ENCODE measurements at regions not wholly inside any gene's neighbourhood (a gene's known extent, or its start where the extent isn't known, plus 50 kb on each side); places are given as distances from the start of the nearest gene placed in this dataset.

DNA sequence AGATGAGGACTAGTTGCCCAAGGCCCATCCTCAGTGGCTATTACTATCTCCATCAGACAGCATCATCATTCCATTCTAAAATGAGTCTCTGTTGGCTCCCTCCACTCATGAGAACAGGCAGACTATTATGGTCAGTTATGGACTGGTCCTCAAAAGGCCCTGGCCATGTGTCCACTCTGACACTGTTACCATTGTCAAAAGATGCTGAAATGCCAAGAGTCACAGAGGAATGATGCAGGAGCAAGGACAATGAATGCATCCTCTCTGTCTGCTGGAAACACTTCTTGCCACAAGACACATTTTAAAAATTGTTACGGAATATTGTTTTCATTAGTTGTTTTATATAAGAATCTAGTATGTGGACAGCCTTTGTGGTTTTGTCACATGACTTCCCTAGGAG lies 53.3 kb upstream of the STT3B start:
- TF ChIP-seq, protein P1, sequence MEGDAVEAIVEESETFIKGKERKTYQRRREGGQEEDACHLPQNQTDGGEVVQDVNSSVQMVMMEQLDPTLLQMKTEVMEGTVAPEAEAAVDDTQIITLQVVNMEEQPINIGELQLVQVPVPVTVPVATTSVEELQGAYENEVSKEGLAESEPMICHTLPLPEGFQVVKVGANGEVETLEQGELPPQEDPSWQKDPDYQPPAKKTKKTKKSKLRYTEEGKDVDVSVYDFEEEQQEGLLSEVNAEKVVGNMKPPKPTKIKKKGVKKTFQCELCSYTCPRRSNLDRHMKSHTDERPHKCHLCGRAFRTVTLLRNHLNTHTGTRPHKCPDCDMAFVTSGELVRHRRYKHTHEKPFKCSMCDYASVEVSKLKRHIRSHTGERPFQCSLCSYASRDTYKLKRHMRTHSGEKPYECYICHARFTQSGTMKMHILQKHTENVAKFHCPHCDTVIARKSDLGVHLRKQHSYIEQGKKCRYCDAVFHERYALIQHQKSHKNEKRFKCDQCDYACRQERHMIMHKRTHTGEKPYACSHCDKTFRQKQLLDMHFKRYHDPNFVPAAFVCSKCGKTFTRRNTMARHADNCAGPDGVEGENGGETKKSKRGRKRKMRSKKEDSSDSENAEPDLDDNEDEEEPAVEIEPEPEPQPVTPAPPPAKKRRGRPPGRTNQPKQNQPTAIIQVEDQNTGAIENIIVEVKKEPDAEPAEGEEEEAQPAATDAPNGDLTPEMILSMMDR (conservative IDR thresholded peaks at IDR 0.05; ENCODE audit: low read depth in 2 of 2), result no peak
- TF ChIP-seq POLR2AphosphoS5 (IDR thresholded peaks at IDR 0.05; ENCODE audit: low read depth) (no peak), JUNB (IDR thresholded peaks at IDR 0.05; ENCODE audit: unreplicated experiment) (no peak), EZH2 (IDR thresholded peaks at IDR 0.05; ENCODE audit: low read depth, unreplicated experiment) (no peak), ZNF462 (CRISPR knock-in tag; IDR thresholded peaks at IDR 0.05) (no peak), EZH2phosphoT487 (IDR thresholded peaks at IDR 0.05; ENCODE audit: unreplicated experiment) (no peak)
